HepG2 (cell line): ENCODE measurements at regions not wholly inside any gene's neighbourhood (a gene's known extent, or its start where the extent isn't known, plus 50 kb on each side); places are given as distances from the start of the nearest gene placed in this dataset.

Experiments
- ATAC-seq: fragments of 200-7000 bp; cut with Tn5 transposase; 3 replicates; pipeline ENCODE4 v1.9.1; 2020; ENCODE audit warnings: mild to moderate bottlenecking, moderate library complexity
- BruUV-seq: library from RNA; stranded (reverse); fragments of 400-500 nt; replicated peaks from 2 replicates; lab custom pipeline; 2021; lab: Mats Ljungman, UMichigan
- CTCF ChIA-PET: fragments of 300-600 bp; formaldehyde crosslinking; extraction: SDS; loops from one replicate; lab custom pipeline; 2021; ENCODE audit warnings: low total read pairs, inconsistent platforms, low intra/inter-chr PET ratio; lab: Yijun Ruan, JAX
- POLR2A ChIA-PET: fragments of 350-600 bp; sonication (Branson Sonifier 250); formaldehyde crosslinking; loops from one replicate; lab custom pipeline; 2020; ENCODE audit warnings: antibody characterized with exemption, inconsistent platforms; lab: Yijun Ruan, JAX
- DNase-seq: peaks from one replicate; pipeline ENCODE4 v3.0.0-alpha.2; 2015; ENCODE audit warnings: low spot score
- FAIRE-seq: peaks from 3 replicates; lab custom pipeline; 2011; peaks lifted over from hg19 to GRCh38; lab: Jason Lieb, UNC
- H2AFZ ChIP-seq: one replicate; pipeline ENCODE4 v1.6.1; 2011; ENCODE audit warnings: low read length, inconsistent platforms
- H3K27ac ChIP-seq: fragments of 300-600 bp; 3 replicates; pipeline ENCODE4 v1.8.0; 2011; ENCODE audit warnings: mixed run types, mild to moderate bottlenecking, mixed read lengths, low read length, inconsistent platforms; ENCODE audit not compliant: insufficient read depth; ENCODE audit errors: extremely low read length
- H3K27me3 ChIP-seq, 2 experiments: fragments of 200-600 bp in 1 of 2; 2 replicates in 1 of 2; 3 replicates in 1 of 2; pipeline versions ENCODE4 v1.6.0 to v1.8.0; 2011; ENCODE audit warnings: low read length in 2 of 2, mild to moderate bottlenecking in 2 of 2, moderate library complexity in 2 of 2, inconsistent platforms in 1 of 2; ENCODE audit not compliant: insufficient read depth in 2 of 2, control insufficient read depth in 1 of 2
- H3K36me3 ChIP-seq, 2 experiments: fragments of 200-600 bp in 1 of 2; replicated peaks in 1 of 2; 2 replicates in 1 of 2; 3 replicates in 1 of 2; pipeline versions ENCODE4 v1.5.1 to v1.8.0; 2011; ENCODE audit warnings: low read length in 2 of 2, inconsistent platforms in 1 of 2; ENCODE audit not compliant: insufficient read depth in 2 of 2, control insufficient read depth in 1 of 2
- H3K4me1 ChIP-seq: 2 replicates; pipeline ENCODE4 v1.5.1; 2012; ENCODE audit warnings: low read length, inconsistent platforms; ENCODE audit not compliant: insufficient read depth
- H3K4me2 ChIP-seq: 2 replicates; pipeline ENCODE4 v1.6.0; 2011; ENCODE audit warnings: low read depth, low read length, inconsistent platforms
- H3K4me3 ChIP-seq, 3 experiments: fragments of 200-600 bp in 1 of 3; sonication (generic), shearing (Covaris generic) in 1 of 3; replicated peaks in 1 of 3; 2 replicates each; pipeline ENCODE4 v1.5.1; 2011 to 2016; ENCODE audit warnings: low read length in 3 of 3, inconsistent platforms in 2 of 3, low read depth in 2 of 3, mild to moderate bottlenecking in 2 of 3, control low read depth in 1 of 3, mixed read lengths in 1 of 3; ENCODE audit not compliant: insufficient read depth in 1 of 3
- H3K79me2 ChIP-seq: one replicate; pipeline ENCODE4 v1.6.1; 2011; ENCODE audit warnings: low read length, inconsistent platforms; ENCODE audit not compliant: insufficient read depth
- H3K9ac ChIP-seq: 2 replicates; pipeline ENCODE4 v1.6.0; 2011; ENCODE audit warnings: mild to moderate bottlenecking, low read depth, low read length, inconsistent platforms; ENCODE audit not compliant: insufficient read depth
- H3K9me3 ChIP-seq: 2 replicates; pipeline ENCODE4 v1.5.1; 2012; ENCODE audit warnings: mild to moderate bottlenecking, low read length
- H4K20me1 ChIP-seq: 2 replicates; pipeline ENCODE4 v1.6.0; 2011; ENCODE audit warnings: inconsistent platforms, mild to moderate bottlenecking, low read length, moderate library complexity; ENCODE audit not compliant: insufficient read depth
- FLYWCH1 ChIP-seq: sonication (generic); formaldehyde crosslinking; IDR thresholded peaks from 2 replicates; pipeline ENCODE4 v1.8.1; 2023; ENCODE audit warnings: mild to moderate bottlenecking, missing genetic modification reagents
- GPN1 ChIP-seq: sonication (generic); formaldehyde crosslinking; IDR thresholded peaks from 2 replicates; pipeline ENCODE4 v1.5.1; 2020; ENCODE audit warnings: missing genetic modification reagents, borderline replicate concordance
- JDP2 ChIP-seq: sonication (generic); formaldehyde crosslinking; IDR thresholded peaks from 2 replicates; pipeline ENCODE4 v1.8.1; 2022; ENCODE audit warnings: missing genetic modification reagents, borderline replicate concordance
- LBX2 ChIP-seq: sonication (generic); formaldehyde crosslinking; IDR thresholded peaks from 2 replicates; pipeline ENCODE4 v1.5.0; 2020; ENCODE audit warnings: missing genetic modification reagents, mild to moderate bottlenecking, borderline replicate concordance
- MYNN ChIP-seq: sonication (generic); formaldehyde crosslinking; IDR thresholded peaks from 2 replicates; pipeline ENCODE4 v1.4.0; 2020; ENCODE audit warnings: mild to moderate bottlenecking, low read depth, missing genetic modification reagents
- PHF21A ChIP-seq: sonication (generic); formaldehyde crosslinking; IDR thresholded peaks from 2 replicates; pipeline ENCODE4 v1.5.0; 2020; ENCODE audit warnings: mild to moderate bottlenecking, missing genetic modification reagents
- SNAPC4 ChIP-seq: sonication (generic); formaldehyde crosslinking; IDR thresholded peaks from 2 replicates; pipeline ENCODE4 v1.4.0; 2020; ENCODE audit warnings: mild to moderate bottlenecking, missing genetic modification reagents
- SOX5 ChIP-seq: IDR thresholded peaks from 2 replicates; pipeline ENCODE4 v1.6.1; 2016; ENCODE audit warnings: borderline replicate concordance
- ZNF276 ChIP-seq: sonication (generic); formaldehyde crosslinking; IDR thresholded peaks from 2 replicates; pipeline ENCODE4 v1.4.0; 2020; ENCODE audit warnings: mild to moderate bottlenecking, low read depth, missing genetic modification reagents
- ZNF280B ChIP-seq: sonication (generic); formaldehyde crosslinking; IDR thresholded peaks from 2 replicates; pipeline ENCODE4 v1.5.0; 2020; ENCODE audit warnings: missing genetic modification reagents, mild to moderate bottlenecking, borderline replicate concordance
- ZNF761 ChIP-seq: sonication (generic); formaldehyde crosslinking; conservative IDR thresholded peaks from 2 replicates; pipeline ENCODE4 v1.4.0; 2020; ENCODE audit warnings: mild to moderate bottlenecking, missing genetic modification reagents
- ZNF780A ChIP-seq: sonication (generic); formaldehyde crosslinking; IDR thresholded peaks from 2 replicates; pipeline ENCODE4 v1.8.0; 2022; ENCODE audit warnings: mild to moderate bottlenecking, missing genetic modification reagents, moderate library complexity
- WGBS: methylation state at CpG from one replicate; pipeline ENCODE4 v1.1.6; 2017; ENCODE audit warnings: low lambda C conversion rate; 5-methylcytosine and 5-hydroxymethylcytosine counted together
- in situ Hi-C: cut with HindIII; loops from 2 replicates; pipeline ENCODE4 v1.10.0; 2017; ENCODE audit warnings: low pct_unique_long_range_greater_than_20kb; ENCODE audit not compliant: extremely low pct_ligation_motif_present
- intact Hi-C: fragments of 100-400 bp; cut with micrococcal nuclease; formaldehyde crosslinking; loops from one replicate; pipeline ENCODE4 v1.10.0; 2022; ENCODE audit not compliant: unreplicated experiment

GRCh38 chrY:7326296-7327246 is 415.0 kb upstream of the AMELY start:
- FAIRE-seq (no peak), ATAC-seq (no peak), DNase-seq (no peak)
- no peak overlapping the region for H2AFZ ChIP-seq
- CTCF ChIA-PET: no interaction called here
- in situ Hi-C loops: no loop called here
- H3K79me2 ChIP-seq: no peaks in the 10 kb centered on the region
- BruUV-seq: no TSS peak
- H3K36me3 ChIP-seq: peaks cover 2 to 3% of the 10 kb centered on the region in 2 experiments; a peak in 2 of 5 replicates
- no peaks in the 10 kb centered on the region for H3K9me3 ChIP-seq
- no peak overlapping the region for H3K27ac ChIP-seq
- no peaks in the 10 kb centered on the region for H3K27me3 ChIP-seq
- POLR2A ChIA-PET: interaction anchor here (0.7 kb wide), 1 partner anchor 42 kb away, joined by 4 read pairs; no protein-coding TSS in a partner anchor
- H3K9ac ChIP-seq: no peak overlapping the region
- H3K4me1 ChIP-seq: no peaks in the 10 kb centered on the region
- no peak overlapping the region for H3K4me2 ChIP-seq
- no peak overlapping the region for H3K4me3 ChIP-seq
- 99% methylated on average over 9 of the region's 9 CpGs for WGBS
- intact Hi-C loops: loop anchor here (5.0 kb wide), 1 partner anchor 54 kb away; no protein-coding TSS in a partner anchor
- H4K20me1 ChIP-seq: no peaks in the 10 kb centered on the region
- TF ChIP-seq SOX5 (CRISPR knock-in tag) (no peak), ZNF780A (no peak), PHF21A (CRISPR knock-in tag) (no peak), ZNF276 (CRISPR knock-in tag) (no peak), FLYWCH1 (CRISPR knock-in tag) (no peak), JDP2 (CRISPR knock-in tag) (no peak), ZNF280B (CRISPR knock-in tag) (no peak), MYNN (CRISPR knock-in tag) (no peak), ZNF761 (CRISPR knock-in tag) (no peak), SNAPC4 (CRISPR knock-in tag) (no peak), LBX2 (CRISPR knock-in tag) (no peak), GPN1 (CRISPR knock-in tag) (no peak)
